Activated CD4-positive, alpha-beta memory T cell treated with anti-CD3 and anti-CD28 coated beads for 36 hours (primary cell): ENCODE measurements at regions not wholly inside any gene's neighbourhood (a gene's known extent, or its start where the extent isn't known, plus 50 kb on each side); places are given as distances from the start of the nearest gene placed in this dataset.

Experiments used
- CTCF ChIA-PET: fragments of 350-600 bp; sonication (Branson Sonifier 250); formaldehyde crosslinking; loops from one replicate; lab custom pipeline; 2021; ENCODE audit warnings: antibody characterized with exemption, inconsistent platforms; lab: Charles Lee
- POLR2A ChIA-PET: fragments of 350-600 bp; sonication (Branson Sonifier 250); formaldehyde crosslinking; loops from one replicate; lab custom pipeline; 2021; ENCODE audit warnings: antibody characterized with exemption; lab: Charles Lee
- DNase-seq: peaks from one replicate; pipeline ENCODE4 v3.0.0-alpha.2; 2020
- H3K27ac Mint-ChIP-seq: one replicate; pipeline ENCODE4 v1.8.0; 2021; ENCODE audit warnings: mixed read lengths
- H3K27me3 Mint-ChIP-seq: one replicate; pipeline ENCODE4 v1.8.0; 2021; ENCODE audit warnings: mixed read lengths
- H3K36me3 Mint-ChIP-seq: one replicate; pipeline ENCODE4 v1.8.0; 2021; ENCODE audit warnings: mixed read lengths
- H3K4me1 Mint-ChIP-seq: one replicate; pipeline ENCODE4 v1.8.0; 2021; ENCODE audit warnings: low read depth, mixed read lengths
- H3K4me3 Mint-ChIP-seq: one replicate; pipeline ENCODE4 v1.8.0; 2021; ENCODE audit warnings: mild to moderate bottlenecking, mixed read lengths
- H3K9me3 Mint-ChIP-seq: one replicate; pipeline ENCODE4 v1.8.0; 2021; ENCODE audit warnings: mixed read lengths
- intact Hi-C: fragments of 100-400 bp; cut with micrococcal nuclease; formaldehyde crosslinking; loops from one replicate; pipeline ENCODE4 v1.15.1; 2023

GRCh38 chr4:125131891-125132680 lies 182.7 kb upstream of the FAT4 start:
- no peak for DNase-seq
- Mint-ChIP-seq H3K27me3 (no peaks in the 10 kb centered on the region), H3K36me3 (no peaks in the 10 kb centered on the region), H3K9me3 (peaks cover 2% of the 10 kb centered on the region), H3K27ac (no peak overlapping the region), H3K4me1 (no peaks in the 10 kb centered on the region), H3K4me3 (no peak overlapping the region)
- POLR2A ChIA-PET = no interaction called here
- CTCF ChIA-PET = no interaction called here
- intact Hi-C loops = no loop called here

DNA sequence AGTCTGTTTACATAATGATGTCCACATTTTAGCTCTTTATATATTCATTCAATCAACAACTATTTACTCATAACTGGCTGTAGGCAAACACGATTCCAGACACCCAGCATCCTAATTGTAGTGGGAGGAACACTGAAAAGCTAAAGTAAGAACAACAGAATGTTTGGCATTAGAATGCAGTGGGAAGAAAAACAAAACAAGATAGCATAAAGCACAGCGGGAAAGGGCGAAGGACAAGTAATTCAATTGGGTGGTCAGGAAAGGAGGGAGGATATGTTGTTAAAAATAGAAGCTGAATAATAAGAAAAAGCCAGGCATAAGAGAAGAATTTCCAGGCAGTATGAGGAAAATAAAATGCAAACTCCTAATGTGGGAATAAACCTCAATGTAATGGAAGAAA lies 189.5 kb upstream of the FAT4 start:
- Mint-ChIP-seq H3K4me3 (no peak overlapping the region), H3K4me1 (no peaks in the 10 kb centered on the region), H3K36me3 (no peaks in the 10 kb centered on the region), H3K27me3 (no peaks in the 10 kb centered on the region), H3K27ac (no peak overlapping the region), H3K9me3 (peaks cover 2% of the 10 kb centered on the region)
- ChIA-PET CTCF (no interaction called here), POLR2A (no interaction called here)
- no peak for DNase-seq
- intact Hi-C loops = no loop called here

- intact Hi-C loops = no loop called here
Measured at GRCh38 chr4:125123570-125124109, 191.1 kb upstream of the FAT4 start.

GRCh38 chr4:125121581-125121980 lies 193.2 kb upstream of the FAT4 start:
- H3K4me3 Mint-ChIP-seq = no peak overlapping the region
- intact Hi-C loops = no loop called here
- H3K36me3 Mint-ChIP-seq = no peaks in the 10 kb centered on the region
- no peaks in the 10 kb centered on the region for H3K4me1 Mint-ChIP-seq
- POLR2A ChIA-PET = no interaction called here
- H3K27ac Mint-ChIP-seq = no peak overlapping the region
- CTCF ChIA-PET = no interaction called here
- DNase-seq = no peak
- H3K27me3 Mint-ChIP-seq = no peaks in the 10 kb centered on the region
- H3K9me3 Mint-ChIP-seq = peaks cover 2% of the 10 kb centered on the region

More at GRCh38 chr4:125123570-125124109, 191.1 kb upstream of the FAT4 start:
- POLR2A ChIA-PET = no interaction called here
- Mint-ChIP-seq H3K4me1 (no peaks in the 10 kb centered on the region), H3K4me3 (no peak overlapping the region), H3K27me3 (no peaks in the 10 kb centered on the region), H3K9me3 (peaks cover 2% of the 10 kb centered on the region), H3K27ac (no peak overlapping the region), H3K36me3 (no peaks in the 10 kb centered on the region)
- DNase-seq = no peak
- CTCF ChIA-PET = no interaction called here

DNA sequence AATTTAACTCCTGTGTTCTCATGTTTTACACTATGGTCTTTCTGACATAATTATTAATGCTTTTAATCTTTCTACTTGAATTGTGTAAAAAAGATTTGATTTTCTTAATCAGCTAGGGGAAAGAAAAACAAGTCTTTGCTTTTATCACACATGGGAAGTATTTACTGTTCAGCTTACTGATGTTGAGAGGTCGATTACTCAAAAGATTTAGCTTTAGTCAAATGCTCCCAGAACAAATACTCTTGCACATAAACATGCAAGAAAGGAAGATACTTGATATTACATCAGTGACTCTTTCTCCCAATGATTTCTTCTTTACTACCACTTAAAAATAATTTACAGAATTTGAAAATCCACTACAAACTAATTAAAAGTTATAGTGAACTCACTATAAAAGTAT lies 198.3 kb upstream of the FAT4 start:
- Mint-ChIP-seq H3K27me3 (no peaks in the 10 kb centered on the region), H3K36me3 (no peaks in the 10 kb centered on the region), H3K27ac (no peak overlapping the region), H3K4me3 (no peak overlapping the region), H3K9me3 (peaks cover 2% of the 10 kb centered on the region), H3K4me1 (no peaks in the 10 kb centered on the region)
- no peak for DNase-seq
- CTCF ChIA-PET = no interaction called here
- POLR2A ChIA-PET = no interaction called here
- intact Hi-C loops = no loop called here

GRCh38 chr4:125115941-125116340 lies 198.8 kb upstream of the FAT4 start:
- no peak overlapping the region for H3K27ac Mint-ChIP-seq
- H3K4me1 Mint-ChIP-seq = no peaks in the 10 kb centered on the region
- H3K27me3 Mint-ChIP-seq = no peaks in the 10 kb centered on the region
- CTCF ChIA-PET = no interaction called here
- H3K9me3 Mint-ChIP-seq = peaks cover 2% of the 10 kb centered on the region
- intact Hi-C loops = no loop called here
- POLR2A ChIA-PET = no interaction called here
- H3K36me3 Mint-ChIP-seq = no peaks in the 10 kb centered on the region
- no peak for DNase-seq
- no peak overlapping the region for H3K4me3 Mint-ChIP-seq

DNA sequence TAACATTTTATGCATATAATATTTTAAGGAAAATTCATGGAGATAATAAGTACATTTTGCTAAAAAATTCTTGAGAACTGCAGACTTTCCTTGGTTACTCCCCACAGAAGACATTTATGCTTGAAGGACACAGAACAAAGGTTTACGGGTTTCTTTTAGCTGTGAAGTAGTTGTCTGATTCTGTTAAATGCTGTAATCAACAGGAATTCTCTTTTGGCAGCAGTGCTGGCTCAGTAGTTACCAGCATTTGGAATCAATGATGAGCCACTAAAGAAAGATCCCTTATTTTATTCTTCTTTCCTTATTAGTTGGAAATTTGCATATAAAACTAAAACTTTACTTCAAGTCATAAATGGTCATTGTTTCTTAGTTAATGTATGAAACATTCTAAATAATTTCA lies 199.3 kb upstream of the FAT4 start:
- peaks cover 2% of the 10 kb centered on the region for H3K9me3 Mint-ChIP-seq
- H3K4me3 Mint-ChIP-seq = no peak overlapping the region
- POLR2A ChIA-PET = no interaction called here
- H3K27me3 Mint-ChIP-seq = no peaks in the 10 kb centered on the region
- H3K27ac Mint-ChIP-seq = no peak overlapping the region
- H3K36me3 Mint-ChIP-seq = no peaks in the 10 kb centered on the region
- intact Hi-C loops = no loop called here
- DNase-seq = no peak
- CTCF ChIA-PET = no interaction called here
- H3K4me1 Mint-ChIP-seq = no peaks in the 10 kb centered on the region

- no peak overlapping the region for H3K27ac Mint-ChIP-seq
- no peaks in the 10 kb centered on the region for H3K27me3 Mint-ChIP-seq
- no peak for DNase-seq
- intact Hi-C loops = no loop called here
- POLR2A ChIA-PET = no interaction called here
- CTCF ChIA-PET = no interaction called here
- no peak overlapping the region for H3K4me3 Mint-ChIP-seq
- H3K36me3 Mint-ChIP-seq = no peaks in the 10 kb centered on the region
- H3K9me3 Mint-ChIP-seq = peaks cover 2% of the 10 kb centered on the region
- H3K4me1 Mint-ChIP-seq = no peaks in the 10 kb centered on the region
Measured at GRCh38 chr4:125112536-125112935, 202.2 kb upstream of the FAT4 start.

DNA sequence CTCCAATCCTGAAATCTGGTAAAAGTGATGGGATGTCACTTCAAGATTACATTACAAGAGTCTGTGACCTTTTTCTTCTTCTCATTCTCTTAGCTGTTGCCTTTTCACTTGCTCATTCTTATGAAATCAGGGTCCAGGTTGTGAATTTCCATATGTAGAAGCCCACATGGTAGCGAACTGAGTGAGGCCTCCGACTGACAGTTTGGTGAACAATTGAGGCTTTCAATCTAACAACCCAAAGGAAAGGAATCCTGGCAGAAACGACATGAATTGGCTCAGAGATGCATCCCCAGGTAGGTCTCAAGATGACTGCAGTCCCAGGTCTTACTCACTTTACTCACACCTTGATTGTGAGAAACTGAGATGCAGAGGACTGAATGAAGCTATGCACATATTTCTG lies 203.4 kb upstream of the FAT4 start:
- CTCF ChIA-PET = no interaction called here
- POLR2A ChIA-PET = no interaction called here
- H3K4me1 Mint-ChIP-seq = no peaks in the 10 kb centered on the region

DNA sequence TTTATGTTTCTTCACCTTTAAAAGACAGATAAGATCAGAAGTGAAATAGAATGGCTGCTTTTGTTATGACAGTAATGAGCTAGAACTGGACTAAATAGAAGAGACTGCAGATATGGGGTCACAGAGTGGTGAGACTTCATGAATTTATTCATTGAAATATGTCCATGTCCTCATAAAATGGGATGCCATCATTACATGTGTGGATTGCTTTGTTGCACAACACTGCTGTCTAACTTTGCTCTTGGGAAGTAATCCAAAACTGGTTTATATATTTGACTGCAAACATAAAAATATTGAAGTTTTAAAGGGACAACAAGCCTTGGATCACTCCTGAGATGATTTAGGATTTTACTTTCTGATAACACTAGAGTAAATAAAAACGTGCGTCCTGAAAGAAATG lies 209.2 kb upstream of the FAT4 start:
- Mint-ChIP-seq H3K27ac (no peak overlapping the region), H3K27me3 (no peaks in the 10 kb centered on the region), H3K4me1 (no peaks in the 10 kb centered on the region), H3K4me3 (no peak overlapping the region), H3K9me3 (no peaks in the 10 kb centered on the region), H3K36me3 (no peaks in the 10 kb centered on the region)
- ChIA-PET POLR2A (no interaction called here), CTCF (no interaction called here)
- DNase-seq = no peak
- intact Hi-C loops = no loop called here

More for the DNA sequence above, 203.4 kb upstream of the FAT4 start:
- Mint-ChIP-seq H3K4me3 (no peak overlapping the region), H3K27ac (no peak overlapping the region), H3K27me3 (no peaks in the 10 kb centered on the region), H3K9me3 (peaks cover 2% of the 10 kb centered on the region), H3K36me3 (no peaks in the 10 kb centered on the region)
- DNase-seq = no peak
- intact Hi-C loops = no loop called here

GRCh38 chr4:125104616-125105015 lies 210.1 kb upstream of the FAT4 start:
- intact Hi-C loops = no loop called here
- POLR2A ChIA-PET = no interaction called here
- no peak for DNase-seq
- no peaks in the 10 kb centered on the region for H3K27me3 Mint-ChIP-seq
- H3K36me3 Mint-ChIP-seq = no peaks in the 10 kb centered on the region
- no peak overlapping the region for H3K27ac Mint-ChIP-seq
- H3K4me1 Mint-ChIP-seq = no peaks in the 10 kb centered on the region
- CTCF ChIA-PET = no interaction called here
- H3K9me3 Mint-ChIP-seq = peaks cover 2% of the 10 kb centered on the region
- no peak overlapping the region for H3K4me3 Mint-ChIP-seq

DNA sequence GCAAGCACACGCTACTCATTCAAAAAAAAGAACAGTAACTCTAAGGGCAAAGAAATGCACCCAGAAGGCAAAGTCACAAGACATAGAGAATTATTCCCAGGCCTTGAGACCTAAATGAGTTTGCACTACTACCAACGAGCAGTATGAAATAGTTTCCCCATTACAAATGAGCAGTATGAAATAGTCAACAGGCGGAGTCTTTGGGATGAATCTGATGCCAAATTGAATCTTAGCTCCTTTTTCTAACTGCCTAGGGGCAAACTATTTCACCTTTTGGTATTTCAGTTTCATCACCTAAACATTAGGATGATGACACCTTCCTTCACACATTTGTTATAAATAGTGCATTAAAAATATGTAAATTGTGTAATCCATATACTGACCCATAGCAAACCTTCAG lies 213.0 kb upstream of the FAT4 start:
- H3K9me3 Mint-ChIP-seq = peaks cover 2% of the 10 kb centered on the region
- POLR2A ChIA-PET = no interaction called here

DNA sequence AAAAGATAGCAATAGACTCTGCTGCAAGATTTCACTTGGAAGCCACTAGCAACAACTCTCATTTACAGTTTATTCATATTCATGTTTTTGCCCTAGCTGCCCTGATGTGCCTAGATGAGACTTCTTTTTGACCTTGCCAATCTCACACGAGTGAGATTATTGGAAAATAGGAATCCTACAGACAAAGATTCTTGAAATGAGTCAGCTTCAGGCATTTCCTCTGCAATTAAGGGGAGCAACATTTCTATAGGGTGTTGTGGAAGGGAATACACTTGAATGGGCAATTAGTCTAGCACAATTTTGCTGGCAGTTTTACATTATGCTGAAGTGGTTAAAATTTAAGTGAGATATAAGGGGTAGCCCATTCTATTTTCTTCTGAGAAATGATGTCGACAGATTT lies 217.0 kb upstream of the FAT4 start:
- Mint-ChIP-seq H3K4me3 (no peak overlapping the region), H3K4me1 (no peaks in the 10 kb centered on the region), H3K36me3 (no peaks in the 10 kb centered on the region), H3K27ac (no peak overlapping the region), H3K27me3 (no peaks in the 10 kb centered on the region), H3K9me3 (peaks cover 2% of the 10 kb centered on the region)
- CTCF ChIA-PET = no interaction called here
- intact Hi-C loops = no loop called here
- no peak for DNase-seq
- POLR2A ChIA-PET = no interaction called here

More for the DNA sequence above, 213.0 kb upstream of the FAT4 start:
- DNase-seq = no peak
- Mint-ChIP-seq H3K4me1 (no peaks in the 10 kb centered on the region), H3K36me3 (no peaks in the 10 kb centered on the region), H3K27me3 (no peaks in the 10 kb centered on the region), H3K4me3 (no peak overlapping the region), H3K27ac (no peak overlapping the region)
- CTCF ChIA-PET = no interaction called here
- intact Hi-C loops = no loop called here
